NT2/D1 (cell line): ENCODE measurements at regions not wholly inside any gene's neighbourhood (a gene's known extent, or its start where the extent isn't known, plus 50 kb on each side); places are given as distances from the start of the nearest gene placed in this dataset.

Experiments used
- YY1 ChIP-seq: IDR thresholded peaks from 2 replicates; pipeline ENCODE4 v1.6.1; 2011; ENCODE audit not compliant: insufficient read length, insufficient read depth
- ZNF274 ChIP-seq: IDR thresholded peaks from 2 replicates; pipeline ENCODE4 v1.6.1; 2011; ENCODE audit warnings: mild to moderate bottlenecking, low read depth, low read length

GRCh38 chr2:192247456-192247855, 52.7 kb upstream of the TMEFF2 start:
- TF ChIP-seq ZNF274 (no peak), YY1 (no peak)
